DND-41 (cell line): ENCODE measurements at regions not wholly inside any gene's neighbourhood (a gene's known extent, or its start where the extent isn't known, plus 50 kb on each side); places are given as distances from the start of the nearest gene placed in this dataset.

ENCODE experiments used
- ATAC-seq: fragments of 200-7000 bp; cut with Tn5 transposase; 3 replicates; pipeline ENCODE4 v1.9.1; 2021; ENCODE audit warnings: low read depth; ENCODE audit not compliant: insufficient read depth
- DNase-seq: peaks from one replicate; pipeline ENCODE4 v3.0.0-alpha.2; 2020
- H2AFZ ChIP-seq: 2 replicates; pipeline ENCODE4 v1.6.0; 2012; ENCODE audit warnings: low read depth, low read length
- H3K27ac ChIP-seq: 2 replicates; pipeline ENCODE4 v1.5.1; 2012; ENCODE audit warnings: low read length, inconsistent platforms
- H3K27me3 ChIP-seq: fragments of 200-600 bp; sonication (generic); 2 replicates; pipeline ENCODE4 v1.6.0; 2012; ENCODE audit warnings: low read length, mild to moderate bottlenecking, inconsistent platforms; ENCODE audit not compliant: insufficient read depth, poor library complexity
- H3K36me3 ChIP-seq: 2 replicates; pipeline ENCODE4 v1.5.1; 2012; ENCODE audit warnings: low read length, inconsistent platforms; ENCODE audit not compliant: insufficient read depth
- H3K4me1 ChIP-seq: 2 replicates; pipeline ENCODE4 v1.5.1; 2012; ENCODE audit warnings: mild to moderate bottlenecking, low read length; ENCODE audit not compliant: insufficient read depth
- H3K4me2 ChIP-seq: 2 replicates; pipeline ENCODE4 v1.6.0; 2012; ENCODE audit warnings: mild to moderate bottlenecking, moderate library complexity, low read length, inconsistent platforms; ENCODE audit not compliant: insufficient read depth
- H3K4me3 ChIP-seq, 2 experiments: fragments of 200-600 bp in 1 of 2; shearing (Covaris generic) in 1 of 2; 2 replicates each; pipeline ENCODE4 v1.5.1; 2012 to 2016; ENCODE audit warnings: inconsistent platforms in 2 of 2, low read length in 2 of 2, mild to moderate bottlenecking in 2 of 2, low read depth in 1 of 2, moderate library complexity in 1 of 2
- H3K79me2 ChIP-seq: 2 replicates; pipeline ENCODE4 v1.6.0; 2012; ENCODE audit warnings: low read length, inconsistent platforms; ENCODE audit not compliant: insufficient read depth
- H3K9ac ChIP-seq: 2 replicates; pipeline ENCODE4 v1.6.0; 2012; ENCODE audit warnings: low read depth, mild to moderate bottlenecking, inconsistent platforms, low read length, moderate library complexity
- H3K9me3 ChIP-seq: 2 replicates; pipeline ENCODE4 v1.5.1; 2012; ENCODE audit warnings: low read length, moderate library complexity, mild to moderate bottlenecking, inconsistent platforms; ENCODE audit not compliant: insufficient read depth, severe bottlenecking
- H4K20me1 ChIP-seq: 2 replicates; pipeline ENCODE4 v1.6.0; 2012; ENCODE audit warnings: low read length; ENCODE audit not compliant: insufficient read depth
- CTCF ChIP-seq: IDR thresholded peaks from 2 replicates; pipeline ENCODE4 v1.5.1; 2012; ENCODE audit warnings: borderline replicate concordance, low read length, moderate library complexity, mild to moderate bottlenecking; ENCODE audit not compliant: poor library complexity, severe bottlenecking; ENCODE audit errors: extremely low read depth
- EZH2 ChIP-seq: IDR thresholded peaks from 3 replicates; pipeline ENCODE4 v1.6.1; 2012; ENCODE audit warnings: borderline replicate concordance, low read depth, mild to moderate bottlenecking, moderate library complexity, low read length, inconsistent platforms; ENCODE audit not compliant: severe bottlenecking

GRCh38 chr16:65781855-65782254 is 584.6 kb upstream of the CDH5 start:
- H3K36me3 ChIP-seq: no peaks in the 10 kb centered on the region
- ATAC-seq: no peak
- TF ChIP-seq CTCF (no peak), EZH2 (no peak)
- no peaks in the 10 kb centered on the region for H3K9me3 ChIP-seq
- no peaks in the 10 kb centered on the region for H4K20me1 ChIP-seq
- DNase-seq: no peak
- H3K27me3 ChIP-seq: peaks cover 3% of the 10 kb centered on the region
- H3K9ac ChIP-seq: no peak overlapping the region
- no peaks in the 10 kb centered on the region for H3K4me1 ChIP-seq
- no peaks in the 10 kb centered on the region for H3K79me2 ChIP-seq
- H3K4me2 ChIP-seq: no peak overlapping the region
- H2AFZ ChIP-seq: no peak overlapping the region
- H3K27ac ChIP-seq: no peak overlapping the region
- no peak overlapping the region for H3K4me3 ChIP-seq

- H3K4me1 ChIP-seq: no peaks in the 10 kb centered on the region
- H3K79me2 ChIP-seq: no peaks in the 10 kb centered on the region
- no peaks in the 10 kb centered on the region for H4K20me1 ChIP-seq
- no peak overlapping the region for H3K27ac ChIP-seq
- H3K27me3 ChIP-seq: peaks cover 5% of the 10 kb centered on the region
- H3K4me2 ChIP-seq: no peak overlapping the region
- H3K4me3 ChIP-seq: no peak overlapping the region
- no peak overlapping the region for H3K9ac ChIP-seq
- ATAC-seq: no peak
- H3K36me3 ChIP-seq: no peaks in the 10 kb centered on the region
- H2AFZ ChIP-seq: no peak overlapping the region
- H3K9me3 ChIP-seq: no peaks in the 10 kb centered on the region
- no peak for TF ChIP-seq EZH2
- TF ChIP-seq CTCF: no peak
- DNase-seq: no peak
These were observed 585.1 kb upstream of the CDH5 start for GRCh38 chr16:65781363-65781762.

- Histone ChIP-seq H2AFZ (no peak overlapping the region), H3K9me3 (no peaks in the 10 kb centered on the region), H3K27me3 (peaks cover 5% of the 10 kb centered on the region), H4K20me1 (no peaks in the 10 kb centered on the region), H3K9ac (no peak overlapping the region), H3K79me2 (no peaks in the 10 kb centered on the region), H3K4me2 (no peak overlapping the region), H3K4me3 (no peak overlapping the region), H3K36me3 (no peaks in the 10 kb centered on the region), H3K4me1 (no peaks in the 10 kb centered on the region), H3K27ac (no peak overlapping the region)
- ATAC-seq (no peak), DNase-seq (no peak)
- TF ChIP-seq EZH2: no peak
These were observed 587.3 kb upstream of the CDH5 start for GRCh38 chr16:65779201-65779600.

- Histone ChIP-seq H3K27ac (no peak overlapping the region), H3K27me3 (peaks cover 5% of the 10 kb centered on the region), H3K36me3 (no peaks in the 10 kb centered on the region), H3K4me3 (no peak overlapping the region), H3K9ac (no peak overlapping the region), H3K79me2 (no peaks in the 10 kb centered on the region), H2AFZ (no peak overlapping the region), H3K4me2 (no peak overlapping the region), H3K9me3 (no peaks in the 10 kb centered on the region), H3K4me1 (no peaks in the 10 kb centered on the region), H4K20me1 (no peaks in the 10 kb centered on the region)
- DNase-seq (no peak), ATAC-seq (no peak)
- TF ChIP-seq EZH2 (no peak), CTCF (no peak)
These were observed 589.8 kb upstream of the CDH5 start for GRCh38 chr16:65776639-65777183.
